ENCODE measurements at regions not wholly inside any gene's neighbourhood (a gene's known extent, or its start where the extent isn't known, plus 50 kb on each side); places are given as distances from the start of the nearest gene placed in this dataset.

DNA sequence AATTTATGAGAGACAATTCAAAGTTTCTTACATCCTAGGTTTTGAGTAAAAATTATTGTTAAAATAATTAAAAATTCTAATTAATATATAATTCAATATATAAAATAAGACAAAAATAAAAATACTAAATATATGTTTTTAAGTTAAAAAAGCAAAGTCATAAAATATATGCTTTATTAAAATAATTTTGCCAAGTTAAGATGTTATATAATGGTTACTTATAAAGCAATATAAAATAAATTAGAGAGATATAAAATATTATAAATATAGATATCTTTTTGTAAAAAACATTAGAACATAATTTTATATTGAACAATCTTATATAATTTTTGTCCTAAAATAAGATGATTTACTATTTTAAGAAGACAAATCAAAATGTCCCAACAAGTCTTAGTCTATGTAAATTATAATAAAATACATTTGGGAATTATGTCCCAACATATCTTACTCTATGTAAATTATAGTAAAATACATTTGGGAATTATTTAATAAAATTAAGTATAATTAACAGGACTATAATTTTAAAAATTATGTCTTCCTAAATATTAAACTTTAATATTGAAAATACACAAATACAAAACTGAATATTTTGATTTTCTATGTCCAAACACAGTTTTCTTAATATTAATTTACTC lies 67.7 kb upstream of the TOP3B start:
- Histone ChIP-seq H3K4me3 (no peak overlapping the region), H3K36me3 (no peaks in the 10 kb centered on the region), H3K27me3 (no peaks in the 10 kb centered on the region), H3K4me1 (no peaks in the 10 kb centered on the region), H3K9me3 (no peaks in the 10 kb centered on the region), H3K27ac (no peak overlapping the region)
- intact Hi-C loops (cut with DNase I; ENCODE audit: low total_unique reads): no loop called here
- TF ChIP-seq, protein P1, sequence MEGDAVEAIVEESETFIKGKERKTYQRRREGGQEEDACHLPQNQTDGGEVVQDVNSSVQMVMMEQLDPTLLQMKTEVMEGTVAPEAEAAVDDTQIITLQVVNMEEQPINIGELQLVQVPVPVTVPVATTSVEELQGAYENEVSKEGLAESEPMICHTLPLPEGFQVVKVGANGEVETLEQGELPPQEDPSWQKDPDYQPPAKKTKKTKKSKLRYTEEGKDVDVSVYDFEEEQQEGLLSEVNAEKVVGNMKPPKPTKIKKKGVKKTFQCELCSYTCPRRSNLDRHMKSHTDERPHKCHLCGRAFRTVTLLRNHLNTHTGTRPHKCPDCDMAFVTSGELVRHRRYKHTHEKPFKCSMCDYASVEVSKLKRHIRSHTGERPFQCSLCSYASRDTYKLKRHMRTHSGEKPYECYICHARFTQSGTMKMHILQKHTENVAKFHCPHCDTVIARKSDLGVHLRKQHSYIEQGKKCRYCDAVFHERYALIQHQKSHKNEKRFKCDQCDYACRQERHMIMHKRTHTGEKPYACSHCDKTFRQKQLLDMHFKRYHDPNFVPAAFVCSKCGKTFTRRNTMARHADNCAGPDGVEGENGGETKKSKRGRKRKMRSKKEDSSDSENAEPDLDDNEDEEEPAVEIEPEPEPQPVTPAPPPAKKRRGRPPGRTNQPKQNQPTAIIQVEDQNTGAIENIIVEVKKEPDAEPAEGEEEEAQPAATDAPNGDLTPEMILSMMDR (IDR thresholded peaks at IDR 0.05): no peak
- DNase-seq: no peak

- H3K4me1 ChIP-seq: no peaks in the 10 kb centered on the region
- no peaks in the 10 kb centered on the region for H3K9me3 ChIP-seq
- no peak overlapping the region for H3K4me3 ChIP-seq
- no peak overlapping the region for H3K27ac ChIP-seq
- no peaks in the 10 kb centered on the region for H3K36me3 ChIP-seq
- H3K27me3 ChIP-seq: no peaks in the 10 kb centered on the region
- TF ChIP-seq, protein P1 (IDR thresholded peaks at IDR 0.05): no peak
- DNase-seq: no peak
- intact Hi-C loops (cut with DNase I; ENCODE audit: low total_unique reads): no loop called here
These were observed 67.1 kb upstream of the TOP3B start for GRCh38 chr22:22049684-22050083.

- H3K9me3 ChIP-seq: no peaks in the 10 kb centered on the region
- intact Hi-C loops (cut with DNase I; ENCODE audit: low total_unique reads): no loop called here
- DNase-seq: no peak
- no peaks in the 10 kb centered on the region for H3K4me1 ChIP-seq
- H3K27me3 ChIP-seq: no peaks in the 10 kb centered on the region
- no peak overlapping the region for H3K4me3 ChIP-seq
- no peaks in the 10 kb centered on the region for H3K36me3 ChIP-seq
- TF ChIP-seq, protein P1 (IDR thresholded peaks at IDR 0.05): no peak
- H3K27ac ChIP-seq: no peak overlapping the region
These were observed 66.5 kb upstream of the TOP3B start for GRCh38 chr22:22048981-22049531.

GRCh38 chr22:22048318-22048942 lies 65.8 kb upstream of the TOP3B start:
- intact Hi-C loops (cut with DNase I; ENCODE audit: low total_unique reads): no loop called here
- TF ChIP-seq, protein P1 (IDR thresholded peaks at IDR 0.05): no peak

GRCh38 chr22:22047776-22048175 lies 65.2 kb upstream of the TOP3B start:
- intact Hi-C loops (cut with DNase I; ENCODE audit: low total_unique reads): no loop called here
- no peak overlapping the region for H3K27ac ChIP-seq
- no peaks in the 10 kb centered on the region for H3K4me1 ChIP-seq
- H3K4me3 ChIP-seq: no peak overlapping the region
- TF ChIP-seq, protein P1 (IDR thresholded peaks at IDR 0.05): no peak
- DNase-seq: no peak
- H3K36me3 ChIP-seq: no peaks in the 10 kb centered on the region
- H3K9me3 ChIP-seq: no peaks in the 10 kb centered on the region
- H3K27me3 ChIP-seq: no peaks in the 10 kb centered on the region

More at GRCh38 chr22:22048318-22048942, 65.8 kb upstream of the TOP3B start:
- no peaks in the 10 kb centered on the region for H3K27me3 ChIP-seq
- no peaks in the 10 kb centered on the region for H3K36me3 ChIP-seq
- no peak overlapping the region for H3K4me3 ChIP-seq
- no peaks in the 10 kb centered on the region for H3K9me3 ChIP-seq
- no peak for DNase-seq
- H3K4me1 ChIP-seq: no peaks in the 10 kb centered on the region
- H3K27ac ChIP-seq: no peak overlapping the region
